Upper lobe of left lung (tissue), 6 donors: ENCODE measurements at regions not wholly inside any gene's neighbourhood (a gene's known extent, or its start where the extent isn't known, plus 50 kb on each side); places are given as distances from the start of the nearest gene placed in this dataset.

ENCODE experiments used
- ATAC-seq, 2 donors: fragments of 200-7000 bp; cut with Tn5 transposase; one replicate each; pipeline ENCODE4 v1.9.1; 2022; ENCODE audit warnings: mild to moderate bottlenecking in 2 of 2, moderate library complexity in 2 of 2; ENCODE audit not compliant: low FRiP score in 2 of 2
- DNase-seq, 2 donors: peaks; one replicate each; pipeline ENCODE4 v3.0.0-alpha.2; 2019 to 2020
- H3K27ac ChIP-seq, 4 donors: fragments of 200-600 bp; sonication (generic); one replicate each; pipeline ENCODE4 v1.5.1; 2016 to 2019
- H3K27me3 ChIP-seq, 4 donors: fragments of 200-600 bp; sonication (generic); one replicate each; pipeline ENCODE4 v1.5.1; 2017 to 2019
- H3K36me3 ChIP-seq, 4 donors: fragments of 200-600 bp; sonication (generic); one replicate each; pipeline ENCODE4 v1.5.1; 2016 to 2019
- H3K4me1 ChIP-seq, 4 donors: fragments of 200-600 bp; sonication (generic); one replicate each; pipeline ENCODE4 v1.5.1; 2018 to 2019
- H3K4me3 ChIP-seq, 4 donors: fragments of 200-600 bp; sonication (generic); one replicate each; pipeline ENCODE4 v1.5.1; 2017 to 2019; ENCODE audit warnings: mild to moderate bottlenecking in 2 of 4, moderate library complexity in 1 of 4
- H3K9me3 ChIP-seq, 4 donors: fragments of 200-600 bp; sonication (generic); one replicate each; pipeline ENCODE4 v1.5.1; 2018 to 2019
- CTCF ChIP-seq, 6 experiments: fragments of 450-650 bp in 4 of 6; fragments of 200-600 bp in 2 of 6; sonication (generic) in 2 of 6; IDR thresholded peaks; one replicate each; pipeline ENCODE4 v1.5.1; 2016 to 2019; ENCODE audit warnings: antibody characterized with exemption in 6 of 6
- EP300 ChIP-seq, 4 donors: sonication (generic); formaldehyde crosslinking; IDR thresholded peaks; one replicate each; pipeline ENCODE4 v1.5.1; 2017; ENCODE audit warnings: antibody characterized with exemption in 4 of 4, control low read depth in 2 of 4
- POLR2A ChIP-seq, 4 donors: fragments of 450-650 bp; IDR thresholded peaks; one replicate each; pipeline ENCODE4 v1.5.1; 2016 to 2017; ENCODE audit warnings: antibody characterized with exemption in 4 of 4, mild to moderate bottlenecking in 2 of 4
- POLR2AphosphoS5 ChIP-seq, 2 donors: sonication (generic); formaldehyde crosslinking; IDR thresholded peaks; one replicate each; pipeline ENCODE4 v1.5.1; 2017; ENCODE audit warnings: antibody characterized with exemption in 2 of 2
- WGBS, 2 donors: methylation state at CpG; one replicate each; pipeline ENCODE4 v1.1.5; 2017 to 2018; 5-methylcytosine and 5-hydroxymethylcytosine counted together
- donor health status: DM: no; HTN: no; CAD: no; lungs with moderate emphysema.
- donor health status: DM: no; HTN: yes; CAD: no; lungs with severe emphysema.

- Histone ChIP-seq H3K4me1 (no peaks in the 10 kb centered on the region), H3K27me3 (no peaks in the 10 kb centered on the region), H3K36me3 (no peaks in the 10 kb centered on the region), H3K27ac (no peak overlapping the region), H3K4me3 (no peak overlapping the region), H3K9me3 (no peaks in the 10 kb centered on the region)
- no peak for ATAC-seq
- WGBS, 2 donors: 72 to 73% methylated on average over 3 of the region's 3 CpGs
- DNase-seq: no peak
- TF ChIP-seq POLR2AphosphoS5 (IDR thresholded peaks at IDR 0.05) (no peak), CTCF (IDR thresholded peaks at IDR 0.05) (no peak), POLR2A (IDR thresholded peaks at IDR 0.05) (no peak), EP300 (IDR thresholded peaks at IDR 0.05) (no peak)
These were observed 121.1 kb upstream of the EEA1 start for GRCh38 chr12:93050026-93050747.

DNA sequence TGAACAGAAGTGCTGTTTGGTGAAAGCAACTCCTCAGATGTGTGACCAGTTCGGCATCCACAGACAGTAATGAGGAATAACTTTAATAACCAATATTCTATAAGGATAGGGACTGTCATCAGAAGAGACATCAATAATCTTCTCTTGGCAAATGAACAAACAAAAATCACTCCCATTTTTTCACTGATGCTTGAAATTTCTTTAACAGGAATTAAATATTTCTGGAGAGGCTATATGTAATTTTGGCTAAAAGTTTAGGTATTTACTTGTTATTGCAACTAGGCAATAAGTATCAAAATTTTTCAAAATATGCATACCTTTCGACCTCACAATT lies 121.6 kb upstream of the EEA1 start:
- Histone ChIP-seq H3K4me1 (no peaks in the 10 kb centered on the region), H3K4me3 (no peak overlapping the region), H3K9me3 (no peaks in the 10 kb centered on the region), H3K27ac (no peak overlapping the region), H3K27me3 (no peaks in the 10 kb centered on the region), H3K36me3 (no peaks in the 10 kb centered on the region)
- WGBS, 2 donors: 89 to 96% methylated on average over 2 of the region's 2 CpGs
- ATAC-seq (no peak), DNase-seq (no peak)
- TF ChIP-seq CTCF (IDR thresholded peaks at IDR 0.05) (no peak), EP300 (IDR thresholded peaks at IDR 0.05) (no peak), POLR2AphosphoS5 (IDR thresholded peaks at IDR 0.05) (no peak)

DNA sequence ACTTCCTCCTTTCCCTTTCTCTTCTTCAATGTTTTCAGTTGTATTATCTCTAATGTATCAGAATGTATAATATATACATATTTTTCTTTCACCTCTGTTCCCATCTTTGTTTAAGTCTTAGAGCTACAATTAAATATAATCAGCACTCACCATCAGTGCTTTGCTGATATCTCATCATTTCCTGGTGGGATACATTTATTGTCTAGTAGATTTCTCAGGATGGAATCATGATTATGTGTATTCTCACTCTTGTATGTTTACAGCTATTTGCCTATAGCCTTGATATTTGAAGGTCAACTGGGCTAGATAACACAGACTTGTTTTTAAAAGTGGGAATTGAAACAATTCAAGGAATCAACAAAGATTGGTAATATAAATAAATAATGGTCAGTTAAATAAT lies 124.9 kb upstream of the EEA1 start:
- no peak for DNase-seq
- Histone ChIP-seq H3K9me3 (no peaks in the 10 kb centered on the region), H3K4me3 (no peak overlapping the region), H3K27ac (no peak overlapping the region), H3K27me3 (no peaks in the 10 kb centered on the region), H3K4me1 (no peaks in the 10 kb centered on the region), H3K36me3 (no peaks in the 10 kb centered on the region)
- TF ChIP-seq POLR2A (IDR thresholded peaks at IDR 0.05) (no peak), EP300 (IDR thresholded peaks at IDR 0.05) (no peak), CTCF (IDR thresholded peaks at IDR 0.05) (no peak), POLR2AphosphoS5 (IDR thresholded peaks at IDR 0.05) (no peak)
- ATAC-seq: no peak

- no peak for DNase-seq
- H3K27ac ChIP-seq: no peak overlapping the region
- no peaks in the 10 kb centered on the region for H3K9me3 ChIP-seq
- no peaks in the 10 kb centered on the region for H3K27me3 ChIP-seq
- no peaks in the 10 kb centered on the region for H3K36me3 ChIP-seq
- TF ChIP-seq CTCF (IDR thresholded peaks at IDR 0.05): no peak
- no peak for TF ChIP-seq EP300 (IDR thresholded peaks at IDR 0.05)
- WGBS, 2 donors: 77 to 96% methylated on average over 5 of the region's 5 CpGs
- H3K4me1 ChIP-seq: peaks cover 0 to under 1% (median 0%) of the 10 kb centered on the region in 4 donors
- H3K4me3 ChIP-seq: no peak overlapping the region
- ATAC-seq: no peak
These were observed 126.1 kb upstream of the EEA1 start for GRCh38 chr12:93055221-93055620.

GRCh38 chr12:93056971-93057535 lies 128.0 kb upstream of the EEA1 start:
- DNase-seq (no peak), ATAC-seq (no peak)
- Histone ChIP-seq H3K27me3 (no peaks in the 10 kb centered on the region), H3K4me1 (peaks cover 0 to 4% (median 2%) of the 10 kb centered on the region in 4 donors), H3K27ac (no peak overlapping the region), H3K9me3 (no peaks in the 10 kb centered on the region), H3K4me3 (no peak overlapping the region), H3K36me3 (no peaks in the 10 kb centered on the region)
- WGBS, 2 donors: 74 to 76% methylated on average over 4 of the region's 4 CpGs
- TF ChIP-seq CTCF (IDR thresholded peaks at IDR 0.05) (no peak), POLR2A (IDR thresholded peaks at IDR 0.05) (no peak), EP300 (IDR thresholded peaks at IDR 0.05) (no peak), POLR2AphosphoS5 (IDR thresholded peaks at IDR 0.05) (no peak)
